GM12878 (cell line): ENCODE measurements at regions not wholly inside any gene's neighbourhood (a gene's known extent, or its start where the extent isn't known, plus 50 kb on each side); places are given as distances from the start of the nearest gene placed in this dataset.

Experiments
- BCLAF1 ChIP-seq: fragments of 450-650 bp; IDR thresholded peaks from 2 replicates; pipeline ENCODE4 v1.6.1; 2017; ENCODE audit warnings: antibody characterized with exemption, mild to moderate bottlenecking, moderate library complexity
- CREB1 ChIP-seq: IDR thresholded peaks from 2 replicates; pipeline ENCODE4 v1.6.1; 2012; ENCODE audit warnings: low read depth, mild to moderate bottlenecking, inconsistent platforms
- CUX1 ChIP-seq: IDR thresholded peaks from 2 replicates; pipeline ENCODE4 v1.6.1; 2012; ENCODE audit warnings: improper control_type of control experiment, low read depth, low read length; ENCODE audit not compliant: insufficient replicate concordance
- DPF2 ChIP-seq: fragments of 450-650 bp; IDR thresholded peaks from 2 replicates; pipeline ENCODE4 v1.6.1; 2017; ENCODE audit warnings: mild to moderate bottlenecking
- HSF1 ChIP-seq: fragments of 150-350 bp; IDR thresholded peaks from 2 replicates; pipeline ENCODE4 v1.6.1; 2014; ENCODE audit warnings: mild to moderate bottlenecking, low read depth, low read length
- IKZF1 ChIP-seq: fragments of 450-650 bp; conservative IDR thresholded peaks from 2 replicates; pipeline ENCODE4 v1.6.1; 2017; ENCODE audit warnings: antibody characterized with exemption, mild to moderate bottlenecking
- MLLT1 ChIP-seq: fragments of 450-650 bp; IDR thresholded peaks from 2 replicates; pipeline ENCODE4 v1.6.1; 2016; ENCODE audit warnings: mild to moderate bottlenecking
- NFXL1 ChIP-seq: fragments of 450-650 bp; IDR thresholded peaks from 2 replicates; pipeline ENCODE4 v1.6.1; 2017; ENCODE audit warnings: antibody characterized with exemption, mild to moderate bottlenecking, borderline replicate concordance
- PAX5 ChIP-seq: IDR thresholded peaks from 2 replicates; pipeline ENCODE4 v1.6.1; 2011; ENCODE audit warnings: low read depth, low read length, borderline replicate concordance
- PBX3 ChIP-seq: IDR thresholded peaks from 2 replicates; pipeline ENCODE4 v1.6.1; 2011; ENCODE audit warnings: mild to moderate bottlenecking, low read depth, low read length, moderate library complexity; ENCODE audit not compliant: insufficient replicate concordance
- POU2F2 ChIP-seq: IDR thresholded peaks from 3 replicates; pipeline ENCODE4 v1.6.1; 2011; ENCODE audit warnings: low read depth, mild to moderate bottlenecking, low read length, borderline replicate concordance
- RFX5 ChIP-seq: IDR thresholded peaks from 2 replicates; pipeline ENCODE4 v1.6.1; 2011; ENCODE audit warnings: low read depth, low read length, improper control_type of control experiment
- TCF12 ChIP-seq: IDR thresholded peaks from 2 replicates; pipeline ENCODE4 v1.6.1; 2011; ENCODE audit warnings: low read depth, mild to moderate bottlenecking, low read length
- ZBED1 ChIP-seq: IDR thresholded peaks from 2 replicates; pipeline ENCODE4 v1.6.1; 2016; ENCODE audit warnings: borderline replicate concordance
- ZZZ3 ChIP-seq: IDR thresholded peaks from 2 replicates; pipeline ENCODE4 v1.6.1; 2011; ENCODE audit warnings: low read depth; ENCODE audit not compliant: control insufficient read depth, insufficient read length

GRCh38 chr6:40733770-40734396 is 146.7 kb upstream of the LRFN2 start (continued):
- TF ChIP-seq ZZZ3 (no peak), DPF2 (0 out of 2 replicates have a peak, but pooled peaks have one; percentile 26), ZBED1 (no peak), POU2F2 (peak; percentile 60; the same call in 1 of the 3 replicates), RFX5 (no peak), MLLT1 (no peak), IKZF1 (peak; percentile 46; the same call in 1 of the 2 replicates), PAX5 (no peak), HSF1 (no peak), NFXL1 (no peak), BCLAF1 (no peak), TCF12 (no peak), CUX1 (no peak), PBX3 (no peak), CREB1 (no peak)
